Neural progenitor cell (in vitro differentiated cells): ENCODE measurements at regions not wholly inside any gene's neighbourhood (a gene's known extent, or its start where the extent isn't known, plus 50 kb on each side); places are given as distances from the start of the nearest gene placed in this dataset.

Experiments
- DNase-seq: peaks from one replicate; pipeline ENCODE4 v3.0.0-alpha.2; 2016; ENCODE audit warnings: low spot score
- H2AFZ ChIP-seq: fragments of 200-600 bp; sonication (generic); replicated peaks from 2 replicates; pipeline ENCODE4 v1.6.1; 2016; ENCODE audit warnings: antibody characterized with exemption
- H3F3A ChIP-seq: fragments of 200-600 bp; sonication (generic); 2 replicates; pipeline ENCODE4 v1.6.1; 2016; ENCODE audit warnings: antibody characterized with exemption, low read depth
- H3K27ac ChIP-seq: fragments of 200-600 bp; sonication (generic); 2 replicates; pipeline ENCODE4 v1.5.1; 2016; ENCODE audit warnings: mild to moderate bottlenecking
- H3K27me3 ChIP-seq: fragments of 200-600 bp; sonication (generic); 2 replicates; pipeline ENCODE4 v1.6.1; 2016; ENCODE audit warnings: mild to moderate bottlenecking, moderate library complexity
- H3K36me3 ChIP-seq: fragments of 200-600 bp; sonication (generic); 2 replicates; pipeline ENCODE4 v1.5.1; 2016
- H3K4me1 ChIP-seq: fragments of 200-600 bp; sonication (generic); 2 replicates; pipeline ENCODE4 v1.6.1; 2016; ENCODE audit warnings: mixed run types
- H3K4me2 ChIP-seq: fragments of 200-600 bp; sonication (generic); 2 replicates; pipeline ENCODE4 v1.6.1; 2016
- H3K4me3 ChIP-seq: fragments of 200-600 bp; sonication (generic); 2 replicates; pipeline ENCODE4 v1.5.1; 2016
- H3K79me2 ChIP-seq: fragments of 200-600 bp; sonication (generic); 2 replicates; pipeline ENCODE4 v1.6.1; 2016; ENCODE audit warnings: low read depth
- H3K9ac ChIP-seq: fragments of 200-600 bp; sonication (generic); 2 replicates; pipeline ENCODE4 v1.6.1; 2016
- H3K9me3 ChIP-seq: fragments of 200-600 bp; sonication (generic); 2 replicates; pipeline ENCODE4 v1.5.1; 2016; ENCODE audit warnings: low read depth
- H4K20me1 ChIP-seq: fragments of 200-600 bp; sonication (generic); 2 replicates; pipeline ENCODE4 v1.6.1; 2016; ENCODE audit warnings: low read depth
- H3K27ac Mint-ChIP-seq: 3 replicates; pipeline ENCODE4 v1.8.0; 2021; ENCODE audit warnings: mixed read lengths
- H3K27me3 Mint-ChIP-seq: 2 replicates; pipeline ENCODE4 v1.8.0; 2022; ENCODE audit warnings: low read depth, mild to moderate bottlenecking, inconsistent platforms, moderate library complexity, mixed read lengths; ENCODE audit not compliant: insufficient read depth
- H3K36me3 Mint-ChIP-seq: 3 replicates; pipeline ENCODE4 v1.8.0; 2021; ENCODE audit warnings: mixed read lengths
- H3K4me1 Mint-ChIP-seq: 3 replicates; pipeline ENCODE4 v1.8.0; 2021; ENCODE audit warnings: mixed read lengths
- H3K4me3 Mint-ChIP-seq: 3 replicates; pipeline ENCODE4 v1.8.0; 2021; ENCODE audit warnings: mild to moderate bottlenecking, moderate library complexity, mixed read lengths
- H3K9me3 Mint-ChIP-seq: 3 replicates; pipeline ENCODE4 v1.8.0; 2020; ENCODE audit warnings: mixed read lengths
- CTCF ChIP-seq: fragments of 200-600 bp; sonication (generic); IDR thresholded peaks from 2 replicates; pipeline ENCODE4 v1.5.1; 2017; ENCODE audit warnings: antibody characterized with exemption, mild to moderate bottlenecking
- EZH2 ChIP-seq: fragments of 200-600 bp; sonication (generic); IDR thresholded peaks from 2 replicates; pipeline ENCODE4 v1.6.1; 2017; ENCODE audit warnings: antibody characterized with exemption, mild to moderate bottlenecking, moderate library complexity
- EZH2phosphoT487 ChIP-seq: fragments of 200-600 bp; sonication (generic); IDR thresholded peaks from 2 replicates; pipeline ENCODE4 v1.6.1; 2017; ENCODE audit warnings: antibody characterized with exemption

GRCh38 chr6:167682125-167682524 lies 144.6 kb upstream of the AFDN start:
- Mint-ChIP-seq H3K27me3 (peaks cover 34% of the 10 kb centered on the region), H3K27ac (no peak overlapping the region), H3K36me3 (no peaks in the 10 kb centered on the region), H3K4me3 (no peak overlapping the region), H3K4me1 (peaks cover 82% of the 10 kb centered on the region), H3K9me3 (peaks cover 5% of the 10 kb centered on the region)
- Histone ChIP-seq H3K36me3 (no peaks in the 10 kb centered on the region), H3K27me3 (no peaks in the 10 kb centered on the region), H4K20me1 (no peaks in the 10 kb centered on the region), H3K9ac (no peak overlapping the region), H3K4me2 (no peak overlapping the region), H3F3A (peaks cover 45% of the 10 kb centered on the region), H3K79me2 (no peaks in the 10 kb centered on the region), H3K4me3 (no peak overlapping the region), H3K9me3 (no peaks in the 10 kb centered on the region), H3K4me1 (peaks cover 27% of the 10 kb centered on the region), H2AFZ (no peak overlapping the region), H3K27ac (no peak overlapping the region)
- TF ChIP-seq EZH2phosphoT487, result no peak
- no peak for DNase-seq

GRCh38 chr6:167682546-167683027 lies 144.1 kb upstream of the AFDN start:
- no peak overlapping the region for H2AFZ ChIP-seq
- H3K9me3 ChIP-seq, result no peaks in the 10 kb centered on the region
- peaks cover 82% of the 10 kb centered on the region for H3K4me1 Mint-ChIP-seq
- no peaks in the 10 kb centered on the region for H3K36me3 Mint-ChIP-seq
- peaks cover 5% of the 10 kb centered on the region for H3K9me3 Mint-ChIP-seq
- no peaks in the 10 kb centered on the region for H4K20me1 ChIP-seq
- peaks cover 45% of the 10 kb centered on the region for H3F3A ChIP-seq
- H3K27me3 ChIP-seq, result no peaks in the 10 kb centered on the region
- no peak overlapping the region for H3K4me2 ChIP-seq
- H3K4me3 Mint-ChIP-seq, result no peak overlapping the region
- H3K79me2 ChIP-seq, result no peaks in the 10 kb centered on the region
- no peak for DNase-seq
- H3K9ac ChIP-seq, result no peak overlapping the region
- peaks cover 31% of the 10 kb centered on the region for H3K27me3 Mint-ChIP-seq
- no peaks in the 10 kb centered on the region for H3K36me3 ChIP-seq
- H3K4me1 ChIP-seq, result peaks cover 27% of the 10 kb centered on the region
- H3K27ac ChIP-seq, result no peak overlapping the region
- H3K27ac Mint-ChIP-seq, result no peak overlapping the region
- TF ChIP-seq EZH2phosphoT487 (no peak), EZH2 (no peak)
- no peak overlapping the region for H3K4me3 ChIP-seq

- H3K9ac ChIP-seq, result no peak overlapping the region
- Mint-ChIP-seq H3K27me3 (peaks cover 27% of the 10 kb centered on the region), H3K4me3 (no peak overlapping the region), H3K4me1 (peaks cover 81% of the 10 kb centered on the region), H3K9me3 (peaks cover 5% of the 10 kb centered on the region), H3K27ac (peak overlapping the region; percentile 74), H3K36me3 (no peaks in the 10 kb centered on the region)
- no peaks in the 10 kb centered on the region for H3K9me3 ChIP-seq
- no peak overlapping the region for H3K4me2 ChIP-seq
- TF ChIP-seq EZH2 (no peak), EZH2phosphoT487 (no peak), CTCF (no peak)
- H3K27me3 ChIP-seq, result no peaks in the 10 kb centered on the region
- peaks cover 30% of the 10 kb centered on the region for H3K4me1 ChIP-seq
- H3F3A ChIP-seq, result peaks cover 43% of the 10 kb centered on the region
- H4K20me1 ChIP-seq, result no peaks in the 10 kb centered on the region
- H2AFZ ChIP-seq, result no peak overlapping the region
- H3K4me3 ChIP-seq, result no peak overlapping the region
- no peak overlapping the region for H3K27ac ChIP-seq
- no peaks in the 10 kb centered on the region for H3K79me2 ChIP-seq
- H3K36me3 ChIP-seq, result no peaks in the 10 kb centered on the region
- DNase-seq, result no peak
These were observed 143.5 kb upstream of the AFDN start for GRCh38 chr6:167683028-167683862.

- Mint-ChIP-seq H3K36me3 (no peaks in the 10 kb centered on the region), H3K4me3 (no peak overlapping the region), H3K27me3 (peaks cover 27% of the 10 kb centered on the region), H3K9me3 (peaks cover 5% of the 10 kb centered on the region), H3K27ac (no peak overlapping the region), H3K4me1 (peaks cover 78% of the 10 kb centered on the region)
- no peak overlapping the region for H2AFZ ChIP-seq
- no peaks in the 10 kb centered on the region for H4K20me1 ChIP-seq
- no peaks in the 10 kb centered on the region for H3K36me3 ChIP-seq
- H3K27ac ChIP-seq, result no peak overlapping the region
- peaks cover 24% of the 10 kb centered on the region for H3K4me1 ChIP-seq
- no peaks in the 10 kb centered on the region for H3K79me2 ChIP-seq
- H3K27me3 ChIP-seq, result no peaks in the 10 kb centered on the region
- H3K4me3 ChIP-seq, result no peak overlapping the region
- TF ChIP-seq EZH2 (no peak), CTCF (no peak), EZH2phosphoT487 (no peak)
- no peak overlapping the region for H3K9ac ChIP-seq
- H3K9me3 ChIP-seq, result no peaks in the 10 kb centered on the region
- H3F3A ChIP-seq, result peaks cover 31% of the 10 kb centered on the region
- DNase-seq, result no peak
- H3K4me2 ChIP-seq, result no peak overlapping the region
These were observed 142.2 kb upstream of the AFDN start for GRCh38 chr6:167684276-167685104.
